Caco-2 (cell line): ENCODE measurements at regions not wholly inside any gene's neighbourhood (a gene's known extent, or its start where the extent isn't known, plus 50 kb on each side); places are given as distances from the start of the nearest gene placed in this dataset.
"Not testable (repeated sequence)": the region's sequence is repeated elsewhere in the genome, so short reads cannot be mapped to it uniquely, and the experiment has no call there.

ENCODE experiments used
- BruUV-seq: library from RNA; stranded (reverse); fragments of 400-500 nt; replicated peaks from 2 replicates; lab custom pipeline; 2021; lab: Mats Ljungman, UMichigan
- CTCF ChIA-PET: fragments of 300-600 bp; sonication (Branson Sonifier 250); formaldehyde crosslinking; loops from one replicate; lab custom pipeline; 2022; ENCODE audit warnings: antibody characterized with exemption; lab: Charles Lee
- POLR2A ChIA-PET: fragments of 300-600 bp; sonication (Branson Sonifier 250); formaldehyde crosslinking; loops from one replicate; lab custom pipeline; 2022; ENCODE audit warnings: antibody characterized with exemption; lab: Charles Lee
- DNase-seq, 2 experiments: peaks; one replicate each; pipeline versions ENCODE4 v3.0.0 to v3.0.0-alpha.2; 2020 to 2022
- H3K27me3 ChIP-seq: replicated peaks from 2 replicates; pipeline ENCODE4 v1.6.0; 2011; ENCODE audit warnings: low read length; ENCODE audit not compliant: control insufficient read depth, insufficient read depth
- H3K36me3 ChIP-seq: 2 replicates; pipeline ENCODE4 v1.5.1; 2011; ENCODE audit warnings: low read length; ENCODE audit not compliant: control insufficient read depth, insufficient read depth
- H3K4me1 ChIP-seq: fragments of 250-450 bp; sonication (Bioruptor Pico); 2 replicates; pipeline ENCODE4 v1.5.1; 2020; ENCODE audit warnings: mild to moderate bottlenecking
- H3K4me3 ChIP-seq: 2 replicates; pipeline ENCODE4 v1.5.1; 2011; ENCODE audit warnings: low read depth, mild to moderate bottlenecking, control low read depth, low read length
- H3K9me3 ChIP-seq: fragments of 250-450 bp; sonication (Bioruptor Pico); 2 replicates; pipeline ENCODE4 v1.5.1; 2020; ENCODE audit warnings: mild to moderate bottlenecking, moderate library complexity
- H3K27ac Mint-ChIP-seq: one replicate; pipeline ENCODE4 v1.8.0; 2022; ENCODE audit warnings: mixed read lengths; ENCODE audit not compliant: unreplicated experiment
- H3K27me3 Mint-ChIP-seq: one replicate; pipeline ENCODE4 v1.8.0; 2022; ENCODE audit warnings: mixed read lengths; ENCODE audit not compliant: insufficient read depth, unreplicated experiment
- H3K36me3 Mint-ChIP-seq: one replicate; pipeline ENCODE4 v1.8.0; 2022; ENCODE audit warnings: mild to moderate bottlenecking, mixed read lengths; ENCODE audit not compliant: insufficient read depth, unreplicated experiment
- H3K4me1 Mint-ChIP-seq: one replicate; pipeline ENCODE4 v1.8.0; 2022; ENCODE audit warnings: low read depth, mixed read lengths; ENCODE audit not compliant: unreplicated experiment
- H3K4me3 Mint-ChIP-seq: one replicate; pipeline ENCODE4 v1.8.0; 2022; ENCODE audit warnings: mild to moderate bottlenecking, moderate library complexity, mixed read lengths; ENCODE audit not compliant: unreplicated experiment
- H3K9me3 Mint-ChIP-seq: one replicate; pipeline ENCODE4 v1.8.0; 2022; ENCODE audit warnings: mixed read lengths; ENCODE audit not compliant: unreplicated experiment
- intact Hi-C: fragments of 100-400 bp; cut with micrococcal nuclease; formaldehyde crosslinking; loops from one replicate; pipeline ENCODE4 v1.10.0; 2022; ENCODE audit not compliant: unreplicated experiment
- TF ChIP-seq, protein P1 (sequence below), 2 experiments: fragments of 200-600 bp in 1 of 2; IDR thresholded peaks; 1 replicate in 1 of 2; 2 replicates in 1 of 2; pipeline versions ENCODE4 v1.5.1 to v1.8.0; 2011 to 2022; ENCODE audit warnings: antibody characterized with exemption in 1 of 2, control low read depth in 1 of 2, inconsistent platforms in 1 of 2, low read depth in 1 of 2, low read length in 1 of 2, mild to moderate bottlenecking in 1 of 2, moderate library complexity in 1 of 2; ENCODE audit not compliant: insufficient read depth in 1 of 2, severe bottlenecking in 1 of 2, unreplicated experiment in 1 of 2

DNA sequence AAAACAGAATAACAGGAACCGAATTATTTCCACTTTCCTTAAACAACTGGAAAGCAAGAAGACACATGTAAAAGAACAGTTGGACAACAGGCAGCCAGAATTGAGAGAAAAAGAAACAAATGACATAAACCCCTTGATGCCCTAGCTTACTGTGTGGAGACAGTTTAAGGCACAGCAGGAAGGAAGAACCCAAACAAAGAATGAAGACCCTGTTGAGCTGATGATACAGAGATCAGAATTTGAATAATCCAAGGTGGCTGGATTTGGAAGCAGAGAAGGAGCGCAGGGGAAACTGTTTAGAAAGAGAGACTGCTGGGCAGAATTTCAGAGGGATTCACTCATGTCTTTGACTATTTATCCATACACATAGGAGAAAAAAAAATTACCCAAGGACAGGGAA lies 316.3 kb upstream of the POU5F2 start:
- TF ChIP-seq, protein P1, sequence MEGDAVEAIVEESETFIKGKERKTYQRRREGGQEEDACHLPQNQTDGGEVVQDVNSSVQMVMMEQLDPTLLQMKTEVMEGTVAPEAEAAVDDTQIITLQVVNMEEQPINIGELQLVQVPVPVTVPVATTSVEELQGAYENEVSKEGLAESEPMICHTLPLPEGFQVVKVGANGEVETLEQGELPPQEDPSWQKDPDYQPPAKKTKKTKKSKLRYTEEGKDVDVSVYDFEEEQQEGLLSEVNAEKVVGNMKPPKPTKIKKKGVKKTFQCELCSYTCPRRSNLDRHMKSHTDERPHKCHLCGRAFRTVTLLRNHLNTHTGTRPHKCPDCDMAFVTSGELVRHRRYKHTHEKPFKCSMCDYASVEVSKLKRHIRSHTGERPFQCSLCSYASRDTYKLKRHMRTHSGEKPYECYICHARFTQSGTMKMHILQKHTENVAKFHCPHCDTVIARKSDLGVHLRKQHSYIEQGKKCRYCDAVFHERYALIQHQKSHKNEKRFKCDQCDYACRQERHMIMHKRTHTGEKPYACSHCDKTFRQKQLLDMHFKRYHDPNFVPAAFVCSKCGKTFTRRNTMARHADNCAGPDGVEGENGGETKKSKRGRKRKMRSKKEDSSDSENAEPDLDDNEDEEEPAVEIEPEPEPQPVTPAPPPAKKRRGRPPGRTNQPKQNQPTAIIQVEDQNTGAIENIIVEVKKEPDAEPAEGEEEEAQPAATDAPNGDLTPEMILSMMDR (IDR thresholded peaks at IDR 0.05; ENCODE audit: insufficient read depth in 1 of 2, low read depth in 1 of 2, low read length in 1 of 2, severe bottlenecking in 1 of 2, unreplicated experiment in 1 of 2), result no peak
- H3K27me3 Mint-ChIP-seq, result no peaks in the 10 kb centered on the region
- H3K36me3 Mint-ChIP-seq, result no peaks in the 10 kb centered on the region
- H3K4me1 Mint-ChIP-seq, result peaks cover 11% of the 10 kb centered on the region
- ChIA-PET POLR2A (no interaction called here), CTCF (no interaction called here)
- Histone ChIP-seq H3K36me3 (no peaks in the 10 kb centered on the region), H3K4me3 (no peak overlapping the region), H3K27me3 (no peaks in the 10 kb centered on the region), H3K9me3 (no peaks in the 10 kb centered on the region), H3K4me1 (no peaks in the 10 kb centered on the region)
- intact Hi-C loops, result no loop called here
- H3K9me3 Mint-ChIP-seq, result peaks cover 9% of the 10 kb centered on the region
- DNase-seq, result no peak
- BruUV-seq, result no TSS peak
- H3K27ac Mint-ChIP-seq, result no peak overlapping the region
- H3K4me3 Mint-ChIP-seq, result no peak overlapping the region

DNA sequence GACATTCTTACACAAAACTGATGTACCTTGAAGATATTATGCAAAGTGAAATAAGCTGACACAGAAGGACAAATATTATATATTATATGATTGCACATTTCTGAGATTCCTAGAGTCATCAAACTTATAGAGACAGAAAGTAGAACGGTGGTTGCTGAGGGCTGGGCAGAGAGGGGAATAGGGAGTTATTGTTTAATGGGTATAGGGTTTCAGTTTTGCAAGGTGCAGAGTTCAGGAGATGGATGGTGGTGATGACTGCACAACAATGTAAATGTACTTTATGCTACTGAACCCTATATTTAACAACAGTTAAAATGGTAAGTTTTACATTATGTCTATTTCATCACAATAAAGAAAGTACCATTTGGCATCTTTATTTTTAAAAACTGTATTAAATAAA lies 315.8 kb upstream of the POU5F2 start:
- peaks cover 11% of the 10 kb centered on the region for H3K4me1 Mint-ChIP-seq
- H3K9me3 ChIP-seq, result no peaks in the 10 kb centered on the region
- ChIA-PET CTCF (no interaction called here), POLR2A (no interaction called here)
- no TSS peak for BruUV-seq
- intact Hi-C loops, result no loop called here
- no peak overlapping the region for H3K4me3 Mint-ChIP-seq
- H3K27me3 Mint-ChIP-seq, result no peaks in the 10 kb centered on the region
- no peaks in the 10 kb centered on the region for H3K36me3 Mint-ChIP-seq
- no peaks in the 10 kb centered on the region for H3K4me1 ChIP-seq
- H3K36me3 ChIP-seq, result no peaks in the 10 kb centered on the region
- no peak overlapping the region for H3K4me3 ChIP-seq
- TF ChIP-seq, protein P1 (IDR thresholded peaks at IDR 0.05; ENCODE audit: insufficient read depth in 1 of 2, low read depth in 1 of 2, low read length in 1 of 2, severe bottlenecking in 1 of 2, unreplicated experiment in 1 of 2), result no peak
- no peaks in the 10 kb centered on the region for H3K27me3 ChIP-seq
- no peak overlapping the region for H3K27ac Mint-ChIP-seq
- H3K9me3 Mint-ChIP-seq, result peaks cover 9% of the 10 kb centered on the region
- no peak for DNase-seq

DNA sequence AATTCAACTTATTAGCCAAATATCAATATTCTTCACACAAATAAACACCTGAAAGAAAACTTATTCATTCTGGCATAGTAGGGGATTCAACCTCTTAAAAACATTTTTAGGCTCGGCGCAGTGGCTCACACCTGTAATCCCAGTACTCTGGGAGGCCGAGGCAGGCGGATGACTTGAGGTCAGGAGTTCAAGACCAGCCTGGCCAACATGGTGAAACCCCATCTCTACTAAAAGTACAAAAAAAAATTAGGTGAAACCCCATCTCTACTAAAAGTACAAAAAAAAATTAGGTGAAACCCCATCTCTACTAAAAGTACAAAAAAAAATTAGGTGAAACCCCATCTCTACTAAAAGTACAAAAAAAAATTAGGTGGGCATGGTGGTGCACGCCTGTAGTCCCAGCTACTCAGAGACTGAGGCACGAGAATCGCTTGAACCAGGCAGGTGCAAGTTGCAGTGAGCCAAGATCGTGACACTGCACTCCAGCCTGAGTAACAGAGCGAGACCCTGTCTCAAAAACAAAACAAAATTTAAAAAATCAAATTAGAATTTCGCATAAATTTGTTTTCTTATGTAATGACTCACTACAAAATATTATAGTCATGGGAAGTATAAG lies 308.0 kb upstream of the POU5F2 start:
- H3K27me3 ChIP-seq, POLR2A ChIA-PET, H3K27me3 Mint-ChIP-seq, H3K4me1 ChIP-seq, H3K9me3 Mint-ChIP-seq, H3K4me3 Mint-ChIP-seq, BruUV-seq, H3K36me3 Mint-ChIP-seq, CTCF ChIA-PET, H3K27ac Mint-ChIP-seq, intact Hi-C loops, H3K9me3 ChIP-seq, H3K36me3 ChIP-seq, H3K4me3 ChIP-seq, DNase-seq, H3K4me1 Mint-ChIP-seq: not testable (repeated sequence)
